ENCODE measurements at regions not wholly inside any gene's neighbourhood (a gene's known extent, or its start where the extent isn't known, plus 50 kb on each side); places are given as distances from the start of the nearest gene placed in this dataset.

GRCh38 chr1:232111611-232112010 is 485.0 kb downstream of the DISC1 start:
- TF ChIP-seq ZNF274 (IDR thresholded peaks at IDR 0.05; ENCODE audit: low read depth, low read length) (no peak), SUZ12 (IDR thresholded peaks at IDR 0.05; ENCODE audit: extremely low read depth, insufficient read depth, insufficient read length) (no peak)
